ENCODE measurements at regions not wholly inside any gene's neighbourhood (a gene's known extent, or its start where the extent isn't known, plus 50 kb on each side); places are given as distances from the start of the nearest gene placed in this dataset.

GRCh38 chr3:135516143-135516542 is 449.4 kb upstream of the PPP2R3A start:
- H3K27me3 ChIP-seq: no peaks in the 10 kb centered on the region
- H3K4me3 ChIP-seq: no peak overlapping the region
- no peaks in the 10 kb centered on the region for H3K9me3 ChIP-seq
- DNase-seq (ENCODE audit: low spot score in 2 of 2): no peak
- H3K36me3 ChIP-seq: no peaks in the 10 kb centered on the region
- H3K27ac ChIP-seq: no peak overlapping the region
- intact Hi-C loops (cut with DNase I): no loop called here
- TF ChIP-seq CTCF (IDR thresholded peaks at IDR 0.05): no peak
- no peaks in the 10 kb centered on the region for H3K4me1 ChIP-seq

GRCh38 chr3:135528413-135529015 is 437.0 kb upstream of the PPP2R3A start:
- Histone ChIP-seq H3K4me1 (no peaks in the 10 kb centered on the region), H3K27ac (no peak overlapping the region), H3K9me3 (no peaks in the 10 kb centered on the region), H3K36me3 (no peaks in the 10 kb centered on the region), H3K4me3 (no peak overlapping the region), H3K27me3 (no peaks in the 10 kb centered on the region)
- no peak for TF ChIP-seq CTCF (IDR thresholded peaks at IDR 0.05)
- no peak for DNase-seq (ENCODE audit: low spot score in 2 of 2)
- intact Hi-C loops (cut with DNase I): no loop called here

- intact Hi-C loops (cut with DNase I): no loop called here
- Histone ChIP-seq H3K4me3 (no peak overlapping the region), H3K4me1 (no peaks in the 10 kb centered on the region), H3K9me3 (no peaks in the 10 kb centered on the region), H3K36me3 (no peaks in the 10 kb centered on the region), H3K27me3 (no peaks in the 10 kb centered on the region), H3K27ac (no peak overlapping the region)
- no peak for TF ChIP-seq CTCF (IDR thresholded peaks at IDR 0.05)
- DNase-seq (ENCODE audit: low spot score in 2 of 2): no peak
These were observed 433.5 kb upstream of the PPP2R3A start for GRCh38 chr3:135532021-135532420.

- no peak overlapping the region for H3K27ac ChIP-seq
- no peak for DNase-seq (ENCODE audit: low spot score in 2 of 2)
- intact Hi-C loops (cut with DNase I): no loop called here
These were observed 427.4 kb upstream of the PPP2R3A start for GRCh38 chr3:135538123-135538522.

GRCh38 chr3:135539351-135539750 is 426.2 kb upstream of the PPP2R3A start:
- no peaks in the 10 kb centered on the region for H3K4me1 ChIP-seq
- H3K27me3 ChIP-seq: no peaks in the 10 kb centered on the region
- TF ChIP-seq CTCF (IDR thresholded peaks at IDR 0.05): no peak
- H3K36me3 ChIP-seq: no peaks in the 10 kb centered on the region
- intact Hi-C loops (cut with DNase I): no loop called here
- DNase-seq (ENCODE audit: low spot score in 2 of 2): no peak
- no peaks in the 10 kb centered on the region for H3K9me3 ChIP-seq
- no peak overlapping the region for H3K4me3 ChIP-seq
- no peak overlapping the region for H3K27ac ChIP-seq

More at GRCh38 chr3:135538123-135538522, 427.4 kb upstream of the PPP2R3A start:
- Histone ChIP-seq H3K4me3 (no peak overlapping the region), H3K27me3 (no peaks in the 10 kb centered on the region), H3K9me3 (no peaks in the 10 kb centered on the region), H3K4me1 (no peaks in the 10 kb centered on the region), H3K36me3 (no peaks in the 10 kb centered on the region)
- no peak for TF ChIP-seq CTCF (IDR thresholded peaks at IDR 0.05)

GRCh38 chr3:135539854-135540253 is 425.7 kb upstream of the PPP2R3A start:
- Histone ChIP-seq H3K4me1 (no peaks in the 10 kb centered on the region), H3K36me3 (no peaks in the 10 kb centered on the region), H3K27ac (no peak overlapping the region), H3K9me3 (no peaks in the 10 kb centered on the region), H3K4me3 (no peak overlapping the region), H3K27me3 (no peaks in the 10 kb centered on the region)
- intact Hi-C loops (cut with DNase I): no loop called here
- TF ChIP-seq CTCF (IDR thresholded peaks at IDR 0.05): no peak
- DNase-seq (ENCODE audit: low spot score in 2 of 2): no peak

All from ascending aorta (tissue), 2 donors.